ENCODE measurements at regions not wholly inside any gene's neighbourhood (a gene's known extent, or its start where the extent isn't known, plus 50 kb on each side); places are given as distances from the start of the nearest gene placed in this dataset.

GRCh38 chr3:177772908-177773557 is 575.8 kb upstream of the TBL1XR1 start:
- TF ChIP-seq, protein P1, sequence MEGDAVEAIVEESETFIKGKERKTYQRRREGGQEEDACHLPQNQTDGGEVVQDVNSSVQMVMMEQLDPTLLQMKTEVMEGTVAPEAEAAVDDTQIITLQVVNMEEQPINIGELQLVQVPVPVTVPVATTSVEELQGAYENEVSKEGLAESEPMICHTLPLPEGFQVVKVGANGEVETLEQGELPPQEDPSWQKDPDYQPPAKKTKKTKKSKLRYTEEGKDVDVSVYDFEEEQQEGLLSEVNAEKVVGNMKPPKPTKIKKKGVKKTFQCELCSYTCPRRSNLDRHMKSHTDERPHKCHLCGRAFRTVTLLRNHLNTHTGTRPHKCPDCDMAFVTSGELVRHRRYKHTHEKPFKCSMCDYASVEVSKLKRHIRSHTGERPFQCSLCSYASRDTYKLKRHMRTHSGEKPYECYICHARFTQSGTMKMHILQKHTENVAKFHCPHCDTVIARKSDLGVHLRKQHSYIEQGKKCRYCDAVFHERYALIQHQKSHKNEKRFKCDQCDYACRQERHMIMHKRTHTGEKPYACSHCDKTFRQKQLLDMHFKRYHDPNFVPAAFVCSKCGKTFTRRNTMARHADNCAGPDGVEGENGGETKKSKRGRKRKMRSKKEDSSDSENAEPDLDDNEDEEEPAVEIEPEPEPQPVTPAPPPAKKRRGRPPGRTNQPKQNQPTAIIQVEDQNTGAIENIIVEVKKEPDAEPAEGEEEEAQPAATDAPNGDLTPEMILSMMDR (IDR thresholded peaks at IDR 0.05), result no peak
- TF ChIP-seq POLR2A (IDR thresholded peaks at IDR 0.05), result no peak
